GM20000 (cell line): ENCODE measurements at regions not wholly inside any gene's neighbourhood (a gene's known extent, or its start where the extent isn't known, plus 50 kb on each side); places are given as distances from the start of the nearest gene placed in this dataset.
"Not testable (repeated sequence)": the region's sequence is repeated elsewhere in the genome, so short reads cannot be mapped to it uniquely, and the experiment has no call there.

Source experiments
- DNase-seq: peaks from one replicate; pipeline ENCODE4 v3.0.0; 2012; ENCODE audit warnings: low spot score
- TF ChIP-seq, protein P1 (sequence below): IDR thresholded peaks from 2 replicates; pipeline ENCODE4 v1.5.1; 2012; ENCODE audit warnings: mild to moderate bottlenecking, control low read depth; ENCODE audit errors: extremely low read depth, missing control alignments

DNA sequence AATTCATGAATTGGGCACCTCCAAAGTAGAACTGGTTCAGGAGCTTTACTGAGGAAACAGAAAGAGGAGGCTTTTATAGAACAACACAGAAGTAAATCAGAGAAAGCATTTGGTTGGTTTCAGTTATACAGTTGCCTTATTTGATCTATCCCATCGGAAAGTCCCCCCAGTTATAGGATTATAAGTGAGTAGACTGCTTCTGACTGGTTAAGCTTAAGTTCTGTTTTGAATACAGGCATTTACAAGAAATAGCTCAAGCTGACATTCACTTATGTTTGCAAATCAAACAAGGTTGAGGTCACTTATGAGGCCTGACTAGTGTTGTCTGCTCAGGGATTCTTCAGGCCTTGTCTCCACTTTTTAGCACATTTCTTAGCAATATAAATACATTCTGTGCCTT, 857.4 kb downstream of the EFNB2 start:
- TF ChIP-seq, protein P1, sequence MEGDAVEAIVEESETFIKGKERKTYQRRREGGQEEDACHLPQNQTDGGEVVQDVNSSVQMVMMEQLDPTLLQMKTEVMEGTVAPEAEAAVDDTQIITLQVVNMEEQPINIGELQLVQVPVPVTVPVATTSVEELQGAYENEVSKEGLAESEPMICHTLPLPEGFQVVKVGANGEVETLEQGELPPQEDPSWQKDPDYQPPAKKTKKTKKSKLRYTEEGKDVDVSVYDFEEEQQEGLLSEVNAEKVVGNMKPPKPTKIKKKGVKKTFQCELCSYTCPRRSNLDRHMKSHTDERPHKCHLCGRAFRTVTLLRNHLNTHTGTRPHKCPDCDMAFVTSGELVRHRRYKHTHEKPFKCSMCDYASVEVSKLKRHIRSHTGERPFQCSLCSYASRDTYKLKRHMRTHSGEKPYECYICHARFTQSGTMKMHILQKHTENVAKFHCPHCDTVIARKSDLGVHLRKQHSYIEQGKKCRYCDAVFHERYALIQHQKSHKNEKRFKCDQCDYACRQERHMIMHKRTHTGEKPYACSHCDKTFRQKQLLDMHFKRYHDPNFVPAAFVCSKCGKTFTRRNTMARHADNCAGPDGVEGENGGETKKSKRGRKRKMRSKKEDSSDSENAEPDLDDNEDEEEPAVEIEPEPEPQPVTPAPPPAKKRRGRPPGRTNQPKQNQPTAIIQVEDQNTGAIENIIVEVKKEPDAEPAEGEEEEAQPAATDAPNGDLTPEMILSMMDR: no peak
- DNase-seq: no peak

DNA sequence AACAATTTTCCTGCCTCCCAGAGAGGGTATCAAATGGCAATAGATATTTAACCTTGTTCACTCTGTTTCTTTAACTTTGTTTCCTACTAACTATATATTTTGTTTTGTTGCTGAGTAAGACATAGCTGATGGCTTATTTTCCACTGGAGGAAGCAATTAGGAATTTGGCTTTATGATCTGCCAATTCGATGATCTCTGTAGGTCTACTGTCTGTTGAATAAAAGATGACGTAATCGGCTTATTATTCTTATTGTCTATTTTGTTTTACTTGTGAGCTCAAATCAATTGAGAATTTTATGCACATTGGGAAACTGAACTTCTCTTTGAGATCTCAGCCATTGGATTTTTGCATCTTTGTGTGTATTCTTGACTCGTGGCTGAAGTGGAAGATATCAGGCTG, 862.6 kb downstream of the EFNB2 start:
- DNase-seq: no peak
- TF ChIP-seq, protein P1: no peak

DNA sequence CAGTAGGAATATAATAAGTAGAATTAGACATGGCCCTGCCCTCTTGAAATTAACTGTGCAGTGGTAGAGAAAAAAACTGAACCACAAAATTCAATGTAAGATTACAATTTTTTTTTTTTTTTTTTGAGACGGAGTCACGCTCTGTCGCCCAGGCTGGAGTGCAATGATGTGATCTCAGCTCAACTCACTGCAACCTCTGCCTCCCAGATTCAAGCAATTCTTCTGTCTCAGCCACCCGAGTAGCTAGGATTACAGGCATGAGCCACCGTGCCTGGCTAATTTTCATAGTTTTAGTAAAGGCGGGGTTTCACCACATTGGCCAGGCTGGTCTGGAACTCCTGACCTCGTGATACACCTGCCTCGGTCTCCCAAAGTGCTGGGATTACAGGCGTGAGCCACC, 864.3 kb downstream of the EFNB2 start:
- not testable (repeated sequence) for DNase-seq

DNA sequence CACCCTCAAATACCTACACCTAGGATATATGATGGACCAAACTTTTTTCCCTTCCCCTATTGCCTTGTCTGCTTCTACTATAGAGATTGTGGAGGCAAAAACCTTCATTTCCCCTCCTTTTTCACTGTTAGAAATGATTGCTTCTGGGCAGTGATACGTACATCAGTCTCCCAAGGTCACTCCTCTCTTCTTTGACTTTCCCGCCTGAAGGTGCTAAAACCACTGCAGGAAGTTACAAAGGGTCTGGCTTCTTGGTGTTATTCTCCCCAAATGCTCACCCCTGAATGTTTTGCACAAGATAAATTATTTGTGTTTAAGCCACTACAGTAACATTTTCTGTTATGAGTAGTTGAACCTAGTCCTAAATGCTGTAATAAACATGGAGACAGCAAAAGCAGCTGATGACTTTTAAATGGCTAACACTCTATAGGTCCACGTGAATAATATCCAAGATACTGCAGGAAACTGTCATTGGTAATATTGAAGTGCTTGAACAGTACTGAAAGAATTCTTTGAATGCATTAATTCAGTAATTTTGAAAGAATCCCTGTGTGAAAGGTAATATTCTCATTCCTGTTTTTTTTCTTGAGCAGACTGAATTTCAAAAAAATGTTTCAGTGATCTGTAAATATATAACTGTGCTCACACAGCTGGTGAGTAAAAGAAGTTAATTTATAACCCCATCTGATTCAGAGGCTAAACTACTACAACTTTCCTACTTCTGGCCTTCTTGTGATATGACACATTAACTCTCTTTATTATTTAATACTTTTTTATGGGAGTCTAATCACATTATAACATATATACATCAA, 865.1 kb downstream of the EFNB2 start:
- TF ChIP-seq, protein P1: no peak
- no peak for DNase-seq

DNA sequence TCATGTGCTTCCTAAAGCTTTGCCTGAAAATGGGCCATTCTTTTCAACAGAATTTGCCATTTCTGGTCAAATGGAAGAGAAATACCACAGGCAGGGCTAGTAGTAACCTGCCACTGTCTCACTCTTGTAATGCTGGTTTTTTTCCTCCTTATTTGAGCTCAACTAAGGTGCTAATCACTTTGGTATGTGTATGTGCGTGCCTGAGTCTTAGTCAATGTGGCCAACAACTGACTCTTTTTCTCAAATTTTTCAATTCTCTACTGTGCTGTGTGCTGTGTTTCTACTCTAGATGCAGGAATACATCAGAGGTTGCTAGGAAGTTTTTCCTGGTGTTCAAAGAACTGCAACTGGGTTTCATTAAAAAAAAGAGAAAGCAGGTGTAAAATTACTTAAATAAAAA, 870.2 kb downstream of the EFNB2 start:
- TF ChIP-seq, protein P1: no peak
- DNase-seq: no peak

DNA sequence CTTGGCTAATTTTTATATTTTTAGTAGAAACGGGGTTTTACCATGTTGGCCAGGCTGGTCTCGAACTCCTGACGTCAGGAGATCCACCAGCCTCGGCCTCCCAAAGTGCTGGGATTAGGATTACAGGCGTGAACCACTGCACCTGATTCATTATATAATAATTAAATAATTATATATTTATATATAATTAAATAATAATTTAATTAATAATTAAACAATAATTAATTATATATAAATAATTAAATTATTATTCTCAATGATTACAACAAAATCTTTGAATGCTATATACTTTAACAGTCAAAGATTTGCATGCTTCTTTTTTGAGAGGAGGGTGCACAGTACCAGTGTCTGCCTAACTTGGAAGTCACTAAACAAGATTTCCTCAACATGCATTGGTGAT, 872.3 kb downstream of the EFNB2 start:
- no peak for DNase-seq
- TF ChIP-seq, protein P1: no peak

DNA sequence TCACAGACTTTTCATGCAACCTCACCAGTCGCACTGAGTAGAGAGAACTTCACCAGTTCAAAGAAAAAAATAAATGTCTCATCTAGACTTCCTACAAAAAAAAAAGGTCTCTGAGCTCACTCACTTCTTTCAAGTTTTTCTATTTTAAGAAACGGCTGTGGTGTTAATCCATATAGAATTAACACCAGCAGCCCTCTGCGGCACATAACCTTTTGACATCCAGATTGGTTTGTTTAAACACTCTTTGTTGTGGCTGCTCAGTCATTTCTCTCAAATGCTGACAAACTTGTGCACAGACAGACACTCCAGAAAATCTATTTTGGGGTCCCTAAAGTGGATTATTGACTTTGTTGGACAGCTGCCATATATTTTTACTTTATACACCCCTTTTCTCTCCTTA, 874.9 kb downstream of the EFNB2 start:
- TF ChIP-seq, protein P1: no peak
- DNase-seq: no peak

DNA sequence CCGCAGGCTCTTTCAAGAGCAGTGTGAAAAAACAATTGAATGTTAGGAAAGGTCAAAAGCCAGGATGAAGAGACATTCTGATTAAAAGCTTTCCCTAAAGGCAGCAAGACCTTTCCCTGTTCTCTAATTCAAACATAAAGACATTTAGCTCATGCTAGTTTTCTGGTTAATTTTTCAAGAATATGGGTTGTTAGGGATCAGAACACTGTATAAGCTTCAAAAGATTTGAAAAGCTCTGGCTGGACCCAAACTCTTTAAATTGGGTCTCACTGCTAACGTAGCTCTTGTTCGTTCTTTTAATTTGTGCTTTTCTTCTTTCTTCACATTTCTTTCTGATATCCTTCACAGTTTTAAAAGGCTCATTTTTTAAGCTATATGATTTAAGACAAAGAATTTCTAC, 877.0 kb downstream of the EFNB2 start:
- DNase-seq: no peak
- TF ChIP-seq, protein P1: no peak
